Caco-2 (cell line): ENCODE measurements at regions not wholly inside any gene's neighbourhood (a gene's known extent, or its start where the extent isn't known, plus 50 kb on each side); places are given as distances from the start of the nearest gene placed in this dataset.
A peak's percentile ranks its signal among the peaks of the same experiment; 100 is the strongest.

ENCODE experiments used
- BruUV-seq: library from RNA; stranded (reverse); fragments of 400-500 nt; replicated peaks from 2 replicates; lab custom pipeline; 2021; lab: Mats Ljungman, UMichigan
- CTCF ChIA-PET: fragments of 300-600 bp; sonication (Branson Sonifier 250); formaldehyde crosslinking; loops from one replicate; lab custom pipeline; 2022; ENCODE audit warnings: antibody characterized with exemption; lab: Charles Lee
- POLR2A ChIA-PET: fragments of 300-600 bp; sonication (Branson Sonifier 250); formaldehyde crosslinking; loops from one replicate; lab custom pipeline; 2022; ENCODE audit warnings: antibody characterized with exemption; lab: Charles Lee
- DNase-seq, 2 experiments: peaks; one replicate each; pipeline versions ENCODE4 v3.0.0 to v3.0.0-alpha.2; 2020 to 2022
- H3K27me3 ChIP-seq: replicated peaks from 2 replicates; pipeline ENCODE4 v1.6.0; 2011; ENCODE audit warnings: low read length; ENCODE audit not compliant: control insufficient read depth, insufficient read depth
- H3K36me3 ChIP-seq: 2 replicates; pipeline ENCODE4 v1.5.1; 2011; ENCODE audit warnings: low read length; ENCODE audit not compliant: control insufficient read depth, insufficient read depth
- H3K4me1 ChIP-seq: fragments of 250-450 bp; sonication (Bioruptor Pico); 2 replicates; pipeline ENCODE4 v1.5.1; 2020; ENCODE audit warnings: mild to moderate bottlenecking
- H3K4me3 ChIP-seq: 2 replicates; pipeline ENCODE4 v1.5.1; 2011; ENCODE audit warnings: low read depth, mild to moderate bottlenecking, control low read depth, low read length
- H3K9me3 ChIP-seq: fragments of 250-450 bp; sonication (Bioruptor Pico); 2 replicates; pipeline ENCODE4 v1.5.1; 2020; ENCODE audit warnings: mild to moderate bottlenecking, moderate library complexity
- H3K27ac Mint-ChIP-seq: one replicate; pipeline ENCODE4 v1.8.0; 2022; ENCODE audit warnings: mixed read lengths; ENCODE audit not compliant: unreplicated experiment
- H3K27me3 Mint-ChIP-seq: one replicate; pipeline ENCODE4 v1.8.0; 2022; ENCODE audit warnings: mixed read lengths; ENCODE audit not compliant: insufficient read depth, unreplicated experiment
- H3K36me3 Mint-ChIP-seq: one replicate; pipeline ENCODE4 v1.8.0; 2022; ENCODE audit warnings: mild to moderate bottlenecking, mixed read lengths; ENCODE audit not compliant: insufficient read depth, unreplicated experiment
- H3K4me1 Mint-ChIP-seq: one replicate; pipeline ENCODE4 v1.8.0; 2022; ENCODE audit warnings: low read depth, mixed read lengths; ENCODE audit not compliant: unreplicated experiment
- H3K4me3 Mint-ChIP-seq: one replicate; pipeline ENCODE4 v1.8.0; 2022; ENCODE audit warnings: mild to moderate bottlenecking, moderate library complexity, mixed read lengths; ENCODE audit not compliant: unreplicated experiment
- H3K9me3 Mint-ChIP-seq: one replicate; pipeline ENCODE4 v1.8.0; 2022; ENCODE audit warnings: mixed read lengths; ENCODE audit not compliant: unreplicated experiment
- CTCF ChIP-seq, 2 experiments: fragments of 200-600 bp in 1 of 2; IDR thresholded peaks; 1 replicate in 1 of 2; 2 replicates in 1 of 2; pipeline versions ENCODE4 v1.5.1 to v1.8.0; 2011 to 2022; ENCODE audit warnings: antibody characterized with exemption in 1 of 2, control low read depth in 1 of 2, inconsistent platforms in 1 of 2, low read depth in 1 of 2, low read length in 1 of 2, mild to moderate bottlenecking in 1 of 2, moderate library complexity in 1 of 2; ENCODE audit not compliant: insufficient read depth in 1 of 2, severe bottlenecking in 1 of 2, unreplicated experiment in 1 of 2
- intact Hi-C: fragments of 100-400 bp; cut with micrococcal nuclease; formaldehyde crosslinking; loops from one replicate; pipeline ENCODE4 v1.10.0; 2022; ENCODE audit not compliant: unreplicated experiment

- POLR2A ChIA-PET, result no interaction called here
- CTCF ChIA-PET, result no interaction called here
- intact Hi-C loops, result no loop called here
- no peaks in the 10 kb centered on the region for H3K27me3 Mint-ChIP-seq
- no peak for TF ChIP-seq CTCF (IDR thresholded peaks at IDR 0.05; ENCODE audit: insufficient read depth in 1 of 2, low read depth in 1 of 2, low read length in 1 of 2, severe bottlenecking in 1 of 2, unreplicated experiment in 1 of 2)
- peaks cover 22% of the 10 kb centered on the region for H3K4me1 ChIP-seq
- H3K4me3 Mint-ChIP-seq, result no peak overlapping the region
- BruUV-seq, result no TSS peak
- H3K4me3 ChIP-seq, result no peak overlapping the region
- H3K27ac Mint-ChIP-seq, result peak overlapping the region; percentile 92
- H3K27me3 ChIP-seq, result no peaks in the 10 kb centered on the region
- H3K4me1 Mint-ChIP-seq, result peaks cover 19% of the 10 kb centered on the region
- no peaks in the 10 kb centered on the region for H3K36me3 Mint-ChIP-seq
- H3K9me3 Mint-ChIP-seq, result peaks cover 20% of the 10 kb centered on the region
- no peak for DNase-seq
- H3K9me3 ChIP-seq, result peaks cover 6% of the 10 kb centered on the region; the same call in 1 of the 2 replicates
- H3K36me3 ChIP-seq, result no peaks in the 10 kb centered on the region
These were observed 266.5 kb upstream of the BOD1L1 start for GRCh38 chr4:13893987-13894386.

- no peaks in the 10 kb centered on the region for H3K36me3 Mint-ChIP-seq
- no peaks in the 10 kb centered on the region for H3K36me3 ChIP-seq
- POLR2A ChIA-PET, result no interaction called here
These were observed 273.3 kb upstream of the BOD1L1 start for GRCh38 chr4:13900780-13901179.

GRCh38 chr4:13902146-13902545, 274.6 kb upstream of the BOD1L1 start:
- Histone ChIP-seq H3K9me3 (no peaks in the 10 kb centered on the region), H3K27me3 (no peaks in the 10 kb centered on the region), H3K36me3 (no peaks in the 10 kb centered on the region), H3K4me1 (peaks cover 6% of the 10 kb centered on the region), H3K4me3 (no peak overlapping the region)
- BruUV-seq, result no TSS peak
- Mint-ChIP-seq H3K27ac (no peak overlapping the region), H3K4me3 (no peak overlapping the region), H3K36me3 (no peaks in the 10 kb centered on the region), H3K27me3 (no peaks in the 10 kb centered on the region), H3K4me1 (peaks cover 6% of the 10 kb centered on the region), H3K9me3 (no peaks in the 10 kb centered on the region)
- intact Hi-C loops, result loop anchor here (10.0 kb wide), 1 partner anchor 283 kb away; no protein-coding TSS in a partner anchor
- no peak for TF ChIP-seq CTCF (IDR thresholded peaks at IDR 0.05; ENCODE audit: insufficient read depth in 1 of 2, low read depth in 1 of 2, low read length in 1 of 2, severe bottlenecking in 1 of 2, unreplicated experiment in 1 of 2)
- ChIA-PET CTCF (no interaction called here), POLR2A (no interaction called here)
- no peak for DNase-seq

More at GRCh38 chr4:13900780-13901179, 273.3 kb upstream of the BOD1L1 start:
- H3K27me3 Mint-ChIP-seq, result no peaks in the 10 kb centered on the region
- no TSS peak for BruUV-seq
- no peak for TF ChIP-seq CTCF (IDR thresholded peaks at IDR 0.05; ENCODE audit: insufficient read depth in 1 of 2, low read depth in 1 of 2, low read length in 1 of 2, severe bottlenecking in 1 of 2, unreplicated experiment in 1 of 2)
- Histone ChIP-seq H3K9me3 (peaks cover under 1% of the 10 kb centered on the region; the same call in 1 of the 2 replicates), H3K27me3 (no peaks in the 10 kb centered on the region), H3K4me3 (no peak overlapping the region), H3K4me1 (no peaks in the 10 kb centered on the region)
- H3K4me1 Mint-ChIP-seq, result no peaks in the 10 kb centered on the region
- no peak overlapping the region for H3K4me3 Mint-ChIP-seq
- H3K9me3 Mint-ChIP-seq, result no peaks in the 10 kb centered on the region
- H3K27ac Mint-ChIP-seq, result no peak overlapping the region
- CTCF ChIA-PET, result no interaction called here
- intact Hi-C loops, result loop anchor here (10.0 kb wide), 1 partner anchor 284 kb away; no protein-coding TSS in a partner anchor
- no peak for DNase-seq
